Natural killer cell treated with Interleukin-12 subunit alpha and Interleukin-12 subunit beta and Interleukin-15 and Interleukin-18, amount 100 ng/mL, for 72 hours (primary cell): ENCODE measurements at regions not wholly inside any gene's neighbourhood (a gene's known extent, or its start where the extent isn't known, plus 50 kb on each side); places are given as distances from the start of the nearest gene placed in this dataset.

Experiments
- ATAC-seq, 2 donors: fragments of 150-1000 bp; cut with Tn5 transposase in 1 of 2; sonication (Bioruptor Pico), chemical (Tn5 transposase) in 1 of 2; 2 replicates each; pipeline ENCODE4 v1.10.0; 2021
- DNase-seq: peaks from one replicate; pipeline ENCODE4 v3.0.0; 2022; ENCODE audit warnings: low spot score
- H3K27ac Mint-ChIP-seq, 2 donors: 1 replicate in 1 of 2; 2 replicates in 1 of 2; pipeline ENCODE4 v1.8.0; 2022; ENCODE audit warnings: mixed read lengths in 2 of 2, mild to moderate bottlenecking in 1 of 2, moderate library complexity in 1 of 2
- H3K27me3 Mint-ChIP-seq, 2 donors: 1 replicate in 1 of 2; 2 replicates in 1 of 2; pipeline ENCODE4 v1.8.0; 2022; ENCODE audit warnings: mixed read lengths in 2 of 2
- H3K36me3 Mint-ChIP-seq: one replicate; pipeline ENCODE4 v1.8.0; 2022; ENCODE audit warnings: mixed read lengths
- H3K4me1 Mint-ChIP-seq, 2 donors: 1 replicate in 1 of 2; 2 replicates in 1 of 2; pipeline ENCODE4 v1.8.0; 2022; ENCODE audit warnings: low read depth in 2 of 2, mixed read lengths in 2 of 2, mild to moderate bottlenecking in 1 of 2
- H3K4me3 Mint-ChIP-seq: one replicate; pipeline ENCODE4 v1.8.0; 2022; ENCODE audit warnings: mixed read lengths
- H3K9me3 Mint-ChIP-seq: 2 replicates; pipeline ENCODE4 v1.8.0; 2022; ENCODE audit warnings: mixed read lengths

DNA sequence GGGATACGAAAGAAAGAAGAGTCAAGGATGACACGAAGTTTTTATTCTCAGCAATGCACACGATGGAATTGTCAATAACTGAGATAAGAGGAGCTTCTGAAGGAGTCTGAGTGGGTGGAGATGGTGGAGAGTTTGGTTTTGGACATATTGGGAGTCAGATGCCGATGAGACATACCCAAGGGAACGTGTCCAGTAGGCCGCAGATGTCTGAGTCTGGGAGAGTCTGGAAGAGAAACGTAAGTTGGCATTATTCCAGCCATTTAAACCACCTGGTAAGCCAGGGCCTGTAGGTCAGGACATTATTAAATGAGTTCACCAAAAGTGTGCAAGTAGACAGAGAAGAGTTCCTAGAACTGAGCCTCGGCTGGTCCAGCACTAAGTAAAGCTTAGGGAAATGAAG lies 478.3 kb upstream of the CDH5 start:
- no peak for ATAC-seq
- DNase-seq = no peak
- H3K36me3 Mint-ChIP-seq = no peaks in the 10 kb centered on the region
- H3K9me3 Mint-ChIP-seq = no peaks in the 10 kb centered on the region
- H3K27me3 Mint-ChIP-seq = peaks cover 0 to 5% of the 10 kb centered on the region in 2 donors
- H3K4me3 Mint-ChIP-seq = no peak overlapping the region
- H3K4me1 Mint-ChIP-seq = no peaks in the 10 kb centered on the region
- no peak overlapping the region for H3K27ac Mint-ChIP-seq

DNA sequence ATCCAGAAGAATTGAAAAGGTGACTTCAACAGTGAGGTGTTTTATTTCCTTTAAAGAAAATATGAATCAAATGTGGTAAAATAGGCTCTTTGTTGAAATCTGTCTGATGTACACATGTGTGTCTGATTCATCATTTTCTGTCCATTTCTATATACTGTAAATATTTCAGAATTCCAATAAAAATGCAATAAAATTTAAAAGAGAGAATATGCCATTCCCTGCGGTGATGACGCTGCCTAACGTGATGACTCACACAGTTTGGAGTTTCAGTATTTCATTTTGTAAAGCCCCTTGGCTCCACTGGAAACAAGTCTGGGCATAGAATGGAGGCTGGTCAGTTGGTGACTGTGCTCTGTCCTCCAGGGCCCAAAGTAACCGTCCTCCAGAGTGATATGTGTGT lies 482.5 kb upstream of the CDH5 start:
- Mint-ChIP-seq H3K27ac (no peak overlapping the region), H3K4me3 (no peak overlapping the region), H3K4me1 (no peaks in the 10 kb centered on the region), H3K9me3 (no peaks in the 10 kb centered on the region), H3K27me3 (peaks cover 7 to 10% of the 10 kb centered on the region in 2 donors), H3K36me3 (no peaks in the 10 kb centered on the region)
- no peak for DNase-seq
- no peak for ATAC-seq

DNA sequence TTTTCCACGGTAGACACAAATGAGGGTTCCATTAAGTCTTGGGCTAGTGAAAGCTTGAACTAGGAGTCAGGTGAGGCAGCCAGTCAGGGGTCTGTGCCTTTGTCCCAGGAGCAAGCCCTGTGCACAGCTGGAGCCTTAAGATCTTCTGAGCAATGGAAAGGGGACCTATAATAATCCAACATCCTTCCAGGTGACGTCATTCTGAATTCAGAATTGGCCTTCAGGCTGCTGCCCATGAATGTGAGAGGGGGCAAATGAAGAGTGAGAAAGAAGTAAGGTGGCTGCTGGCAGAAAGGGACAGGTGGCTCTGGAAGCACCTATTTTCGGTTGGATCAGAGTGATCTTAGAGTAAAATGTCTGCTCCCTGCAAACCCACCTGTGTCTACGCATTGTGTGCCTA lies 488.1 kb upstream of the CDH5 start:
- Mint-ChIP-seq H3K4me3 (no peak overlapping the region), H3K27ac (no peak overlapping the region), H3K27me3 (peaks cover 17 to 18% of the 10 kb centered on the region in 2 donors), H3K36me3 (no peaks in the 10 kb centered on the region), H3K9me3 (no peaks in the 10 kb centered on the region), H3K4me1 (no peaks in the 10 kb centered on the region)
- ATAC-seq (no peak), DNase-seq (no peak)

DNA sequence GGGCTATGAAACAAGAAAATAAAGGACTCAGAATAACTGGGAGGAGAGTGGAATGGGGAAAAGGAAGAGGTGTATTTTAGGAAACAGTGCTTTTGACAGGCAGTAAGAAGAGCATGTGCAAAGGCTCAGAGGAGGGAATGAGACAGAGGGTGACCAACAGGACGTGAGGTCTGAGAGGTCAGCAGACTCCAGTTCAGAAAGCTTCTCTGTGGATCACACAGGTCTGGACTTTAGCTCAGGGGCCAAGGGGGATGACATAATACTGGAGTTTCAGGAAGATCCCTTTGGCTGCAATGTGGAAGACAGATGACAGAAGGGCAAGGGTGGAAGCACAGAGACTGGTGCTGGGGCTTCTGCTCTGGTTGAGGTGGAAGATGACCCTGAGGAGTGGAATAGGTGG lies 489.9 kb upstream of the CDH5 start:
- Mint-ChIP-seq H3K27ac (no peak overlapping the region), H3K27me3 (peaks cover 15 to 16% of the 10 kb centered on the region in 2 donors), H3K4me1 (no peaks in the 10 kb centered on the region), H3K9me3 (no peaks in the 10 kb centered on the region), H3K4me3 (no peak overlapping the region), H3K36me3 (no peaks in the 10 kb centered on the region)
- ATAC-seq (no peak), DNase-seq (no peak)

DNA sequence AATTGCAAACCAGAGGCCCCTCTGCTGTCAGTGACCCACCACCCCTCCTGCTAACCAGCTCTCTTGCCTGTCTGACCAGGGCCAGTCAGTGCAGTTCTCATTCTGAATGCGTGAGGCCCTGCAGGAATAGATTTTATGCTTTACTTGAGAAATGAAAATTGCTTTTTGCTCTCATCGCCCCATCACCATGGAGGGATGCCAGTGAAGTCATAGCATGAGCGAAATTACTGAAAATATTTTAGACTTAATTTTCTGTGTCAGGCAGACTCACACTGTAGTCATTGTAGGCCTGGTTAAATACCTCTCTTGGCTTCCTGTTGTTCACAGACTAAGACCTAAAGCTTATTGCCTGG lies 490.5 kb upstream of the CDH5 start:
- no peaks in the 10 kb centered on the region for H3K4me1 Mint-ChIP-seq
- DNase-seq (no peak), ATAC-seq (no peak)
- no peak overlapping the region for H3K4me3 Mint-ChIP-seq
- H3K36me3 Mint-ChIP-seq = no peaks in the 10 kb centered on the region
- peaks cover 12% of the 10 kb centered on the region in 2 donors for H3K27me3 Mint-ChIP-seq
- no peak overlapping the region for H3K27ac Mint-ChIP-seq
- H3K9me3 Mint-ChIP-seq = no peaks in the 10 kb centered on the region

DNA sequence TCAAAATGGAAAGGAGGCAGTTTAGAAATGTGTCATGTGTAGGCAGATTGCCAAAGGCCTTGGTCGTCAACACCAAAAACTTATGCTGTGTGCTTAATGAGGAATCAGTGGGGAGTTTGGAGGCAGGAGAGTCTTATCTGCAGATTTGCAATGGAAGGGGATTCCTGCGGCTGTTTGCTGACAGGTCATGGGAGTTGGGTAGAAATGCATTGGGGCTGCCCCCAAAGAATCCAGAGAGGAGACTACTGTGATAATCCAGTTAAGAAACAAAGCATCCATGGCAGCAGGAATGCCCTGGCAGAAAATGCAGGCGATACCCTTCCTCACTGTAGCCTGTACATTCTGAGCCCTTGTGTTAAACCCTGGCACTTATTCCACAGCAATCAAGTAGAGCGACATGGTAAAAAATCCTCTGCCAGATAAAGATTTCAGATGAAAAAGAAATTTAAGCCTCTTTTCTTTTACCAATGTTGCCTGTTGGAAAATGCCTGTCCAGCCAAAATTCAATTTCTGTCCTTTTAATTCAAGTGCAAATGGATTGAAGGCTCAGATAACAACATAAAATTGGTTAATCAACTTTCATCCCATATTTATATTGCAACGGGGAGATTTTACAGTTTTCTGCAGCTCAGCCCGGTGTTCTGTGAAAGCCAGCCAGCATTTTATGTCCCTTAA lies 491.0 kb upstream of the CDH5 start:
- Mint-ChIP-seq H3K27me3 (peaks cover 12% of the 10 kb centered on the region in 2 donors), H3K4me1 (no peaks in the 10 kb centered on the region)

DNA sequence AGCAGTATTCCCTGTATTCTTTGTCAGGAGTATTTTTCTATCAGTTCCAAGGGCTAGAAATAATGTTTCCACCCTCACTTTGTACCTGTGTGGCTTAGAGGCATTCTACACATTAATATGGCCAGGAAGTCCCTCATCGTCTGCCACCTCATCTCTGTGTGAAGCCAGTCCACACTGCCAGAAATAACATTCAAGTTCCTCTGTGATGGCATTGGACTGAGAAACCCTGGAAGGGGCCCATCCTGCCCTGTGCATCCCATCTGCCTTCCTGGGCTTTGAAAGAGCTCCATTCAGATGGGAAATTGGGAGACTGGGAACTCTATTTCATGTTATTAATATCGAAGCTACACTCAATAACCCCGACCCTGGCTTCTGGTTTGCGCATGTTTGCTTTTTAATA lies 497.2 kb upstream of the CDH5 start:
- H3K4me1 Mint-ChIP-seq = no peaks in the 10 kb centered on the region
- no peak for DNase-seq

More for the DNA sequence above, 491.0 kb upstream of the CDH5 start:
- Mint-ChIP-seq H3K9me3 (no peaks in the 10 kb centered on the region), H3K36me3 (no peaks in the 10 kb centered on the region), H3K27ac (no peak overlapping the region), H3K4me3 (no peak overlapping the region)
- ATAC-seq (no peak), DNase-seq (no peak)

DNA sequence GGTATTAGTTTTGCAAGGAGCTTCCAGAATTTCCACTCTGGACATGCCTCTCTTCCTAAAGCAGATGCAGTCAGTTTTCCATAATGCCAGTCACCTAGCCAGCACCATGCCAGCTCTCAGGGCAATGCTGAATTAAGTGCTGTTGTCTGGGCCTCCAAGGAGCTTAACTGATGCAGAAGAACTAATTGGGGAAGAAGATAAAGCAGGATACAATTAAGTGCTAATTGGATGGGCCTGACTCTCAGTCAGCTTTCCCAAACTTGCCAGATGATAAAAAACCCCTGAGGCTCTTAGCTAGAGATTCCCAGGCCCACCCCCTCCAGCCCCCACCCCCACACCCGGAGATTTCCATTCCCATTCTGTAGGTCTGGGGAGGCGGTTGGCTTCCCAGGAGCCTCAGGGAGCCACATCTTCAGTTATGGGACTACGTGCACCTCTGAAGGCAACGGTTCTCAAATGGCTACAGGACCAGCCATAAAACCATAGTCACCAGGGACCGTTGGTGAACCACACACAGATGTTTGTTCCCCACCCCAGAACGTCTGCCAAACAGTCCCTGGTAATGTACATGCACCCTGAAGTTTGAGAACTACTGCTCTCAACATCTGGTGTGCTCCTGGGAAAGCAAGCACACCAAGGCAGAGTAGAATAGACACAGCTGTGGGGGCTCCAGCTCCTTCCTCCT lies 499.1 kb upstream of the CDH5 start:
- Mint-ChIP-seq H3K4me3 (no peak overlapping the region), H3K36me3 (no peaks in the 10 kb centered on the region), H3K9me3 (peaks cover 3% of the 10 kb centered on the region), H3K27me3 (peaks cover 0 to 4% of the 10 kb centered on the region in 2 donors), H3K27ac (no peak overlapping the region), H3K4me1 (no peaks in the 10 kb centered on the region)
- DNase-seq (no peak), ATAC-seq (no peak)

More for the DNA sequence above, 497.2 kb upstream of the CDH5 start:
- H3K36me3 Mint-ChIP-seq = no peaks in the 10 kb centered on the region
- H3K9me3 Mint-ChIP-seq = no peaks in the 10 kb centered on the region
- no peak overlapping the region for H3K4me3 Mint-ChIP-seq
- H3K27me3 Mint-ChIP-seq = peaks cover 0 to 2% of the 10 kb centered on the region in 2 donors
- no peak overlapping the region for H3K27ac Mint-ChIP-seq
- ATAC-seq = no peak

DNA sequence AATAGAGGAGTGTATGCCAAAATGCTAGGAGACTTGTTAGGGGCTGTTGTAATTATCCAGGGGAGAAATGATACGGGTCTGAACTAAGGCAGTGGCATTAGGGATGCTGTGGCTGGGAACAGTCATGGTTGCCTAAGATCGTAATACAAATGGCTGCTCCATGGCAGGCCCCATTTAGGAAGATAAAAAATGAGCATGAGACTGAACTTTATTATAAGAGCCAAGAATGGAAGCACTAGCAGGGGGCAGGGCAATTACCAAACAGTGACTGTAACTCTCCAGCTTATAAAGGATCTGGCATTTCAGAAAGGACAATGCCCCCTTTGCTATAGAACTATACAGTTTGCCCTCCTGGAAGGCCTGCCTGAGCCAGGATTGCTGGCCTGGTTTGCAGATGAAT lies 503.3 kb upstream of the CDH5 start:
- H3K36me3 Mint-ChIP-seq = no peaks in the 10 kb centered on the region
- peaks cover 11 to 14% of the 10 kb centered on the region in 2 donors for H3K27me3 Mint-ChIP-seq
- H3K4me3 Mint-ChIP-seq = no peak overlapping the region
- H3K4me1 Mint-ChIP-seq = no peaks in the 10 kb centered on the region
- DNase-seq (no peak), ATAC-seq (no peak)
- H3K9me3 Mint-ChIP-seq = peaks cover 3% of the 10 kb centered on the region
- no peak overlapping the region for H3K27ac Mint-ChIP-seq

DNA sequence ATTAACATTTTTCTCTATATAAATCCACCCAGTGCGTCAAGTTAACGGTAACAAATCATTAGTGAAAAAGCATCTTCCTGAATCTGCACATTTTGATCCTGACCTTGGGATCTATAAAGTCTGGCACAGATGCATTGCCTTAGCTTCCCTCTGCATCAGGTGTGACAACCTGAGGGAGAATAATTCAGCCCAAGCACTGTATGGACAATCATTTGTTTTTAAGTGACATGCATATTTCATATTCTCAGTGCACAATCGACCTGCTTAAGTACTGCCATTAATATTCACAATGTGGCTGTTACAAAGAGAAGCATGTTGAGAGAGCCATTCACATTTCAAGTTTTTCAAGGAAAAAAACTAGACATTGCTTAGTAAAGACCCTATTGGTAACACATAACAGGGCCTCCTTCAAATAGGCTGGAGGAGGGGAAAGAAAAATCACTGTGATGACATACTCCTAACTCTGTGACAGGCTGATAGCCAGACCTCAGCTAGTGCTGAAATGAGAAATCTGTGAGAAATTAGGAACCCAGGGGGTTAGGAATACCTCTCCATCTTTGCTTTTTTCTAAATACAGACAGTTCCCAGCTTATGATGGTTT lies 505.3 kb upstream of the CDH5 start:
- Mint-ChIP-seq H3K36me3 (no peaks in the 10 kb centered on the region), H3K4me1 (no peaks in the 10 kb centered on the region), H3K27ac (no peak overlapping the region), H3K4me3 (no peak overlapping the region), H3K9me3 (peaks cover 3% of the 10 kb centered on the region), H3K27me3 (peaks cover 16 to 19% of the 10 kb centered on the region in 2 donors)
- DNase-seq (no peak), ATAC-seq (no peak)

DNA sequence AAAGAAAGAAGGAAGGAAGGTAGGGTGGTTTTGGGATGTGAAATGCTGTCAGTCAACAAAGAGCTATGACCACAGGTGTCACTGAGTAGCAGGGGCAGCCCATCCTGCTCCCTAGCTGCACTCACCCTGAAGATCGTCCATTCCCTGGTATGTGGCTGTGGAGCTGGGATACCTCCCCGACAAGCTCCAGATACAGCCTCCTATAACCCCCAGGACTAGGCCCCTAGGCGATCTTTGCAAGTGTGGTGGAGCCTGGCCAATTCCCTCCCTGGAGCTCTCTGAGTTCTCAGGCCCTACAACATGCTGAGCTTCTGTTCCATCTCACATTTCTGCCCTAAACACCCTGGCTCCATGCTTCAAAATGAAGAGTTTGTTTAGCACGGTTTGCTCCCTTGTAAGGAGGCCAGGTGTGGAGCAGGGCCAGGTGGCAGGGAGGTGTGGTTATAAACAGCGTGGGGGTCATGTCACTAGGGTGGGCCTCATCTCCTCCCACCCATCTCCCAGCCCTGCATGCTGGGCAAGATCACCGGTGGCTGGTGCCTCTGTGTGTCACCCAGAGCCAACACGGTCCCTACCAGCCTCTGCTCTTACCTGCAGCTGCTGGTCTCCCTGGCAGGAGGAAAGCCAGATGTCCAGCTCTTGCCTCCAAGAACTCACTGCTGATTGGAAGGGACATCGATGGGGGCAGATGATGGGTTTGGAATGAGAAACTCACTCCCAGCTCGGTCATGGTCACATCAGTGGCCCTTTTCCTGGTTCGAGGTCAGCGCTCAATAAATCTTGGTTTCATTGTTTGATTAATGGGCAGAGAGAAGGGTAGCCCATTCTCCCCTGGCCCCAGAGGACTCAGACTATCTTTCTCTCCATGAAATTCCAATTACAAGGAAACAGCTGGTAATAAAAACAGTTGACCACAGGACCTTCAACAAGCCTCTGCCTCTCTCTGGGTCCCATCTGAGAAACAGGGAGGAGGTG lies 511.0 kb upstream of the CDH5 start:
- Mint-ChIP-seq H3K9me3 (peaks cover 3% of the 10 kb centered on the region), H3K4me1 (no peaks in the 10 kb centered on the region), H3K27ac (no peak overlapping the region), H3K27me3 (peaks cover 11 to 19% of the 10 kb centered on the region in 2 donors), H3K4me3 (no peak overlapping the region), H3K36me3 (no peaks in the 10 kb centered on the region)
- DNase-seq (no peak), ATAC-seq (peak; percentile 20 to 36)

DNA sequence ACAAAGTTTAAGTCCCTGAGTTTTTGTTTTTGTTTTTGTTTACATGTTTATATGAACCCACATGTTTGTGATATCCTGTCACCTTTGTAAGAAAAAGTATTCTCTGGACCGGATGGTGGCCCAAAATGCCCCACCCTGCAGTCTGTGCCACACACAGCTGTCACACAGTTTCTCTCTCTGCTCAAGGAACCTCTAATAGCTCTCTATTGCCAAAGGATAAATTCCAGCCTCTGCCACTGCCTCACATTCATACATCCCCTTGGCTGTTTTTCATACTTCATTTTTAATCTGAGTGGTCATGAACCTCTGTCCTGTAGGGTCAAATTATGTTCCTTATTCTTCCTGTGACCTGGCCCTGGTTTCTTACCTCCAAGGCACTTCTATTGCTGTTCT lies 520.3 kb upstream of the CDH5 start:
- H3K4me1 Mint-ChIP-seq = no peaks in the 10 kb centered on the region
- H3K9me3 Mint-ChIP-seq = peaks cover 3% of the 10 kb centered on the region
- DNase-seq (no peak), ATAC-seq (no peak)
- no peak overlapping the region for H3K4me3 Mint-ChIP-seq
- H3K36me3 Mint-ChIP-seq = no peaks in the 10 kb centered on the region
- H3K27me3 Mint-ChIP-seq = peaks cover 12 to 30% of the 10 kb centered on the region in 2 donors
- no peak overlapping the region for H3K27ac Mint-ChIP-seq

DNA sequence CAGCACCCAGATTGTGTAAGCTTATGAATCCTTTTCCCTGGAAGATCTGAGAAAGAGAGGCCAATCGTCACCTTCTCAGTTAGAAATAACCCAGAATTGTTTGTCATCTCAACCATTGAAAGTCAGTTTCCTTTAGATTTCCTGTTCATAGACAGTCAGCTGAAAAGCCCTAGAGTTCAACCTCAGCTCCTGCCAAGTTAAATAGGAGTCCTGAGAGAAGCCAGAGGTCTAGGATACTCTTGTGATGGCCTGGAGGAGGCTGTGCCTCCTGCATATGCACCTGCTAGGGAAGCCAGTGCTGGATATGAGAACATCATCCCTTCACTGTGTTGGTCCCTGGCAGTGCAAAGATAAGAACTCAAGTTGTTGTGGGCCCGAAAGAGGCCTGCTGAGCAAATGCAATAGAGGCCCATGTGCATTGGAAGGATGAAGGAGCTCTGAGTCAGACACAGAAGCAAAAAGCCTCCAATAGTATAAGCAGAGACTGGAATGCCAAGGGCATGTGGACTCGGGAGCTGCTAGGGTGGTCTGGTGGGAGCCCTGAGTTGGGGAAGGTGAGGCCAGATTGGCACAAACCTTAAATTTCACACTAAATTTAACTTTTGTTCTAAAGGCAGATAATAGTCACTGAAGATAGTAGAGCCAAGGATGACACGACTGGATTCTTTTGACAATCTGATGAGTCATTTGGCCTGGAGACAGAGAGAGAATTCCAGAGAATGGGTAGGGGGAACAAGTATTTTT lies 520.9 kb upstream of the CDH5 start:
- Mint-ChIP-seq H3K36me3 (no peaks in the 10 kb centered on the region), H3K9me3 (peaks cover 3% of the 10 kb centered on the region), H3K27me3 (peaks cover 12 to 30% of the 10 kb centered on the region in 2 donors), H3K27ac (no peak overlapping the region), H3K4me3 (no peak overlapping the region), H3K4me1 (no peaks in the 10 kb centered on the region)
- ATAC-seq = no peak
- no peak for DNase-seq
